ENCODE measurements at regions not wholly inside any gene's neighbourhood (a gene's known extent, or its start where the extent isn't known, plus 50 kb on each side); places are given as distances from the start of the nearest gene placed in this dataset.

GRCh38 chr16:86068722-86069121 is 169.8 kb downstream of the IRF8 start:
- TF ChIP-seq, protein P1, sequence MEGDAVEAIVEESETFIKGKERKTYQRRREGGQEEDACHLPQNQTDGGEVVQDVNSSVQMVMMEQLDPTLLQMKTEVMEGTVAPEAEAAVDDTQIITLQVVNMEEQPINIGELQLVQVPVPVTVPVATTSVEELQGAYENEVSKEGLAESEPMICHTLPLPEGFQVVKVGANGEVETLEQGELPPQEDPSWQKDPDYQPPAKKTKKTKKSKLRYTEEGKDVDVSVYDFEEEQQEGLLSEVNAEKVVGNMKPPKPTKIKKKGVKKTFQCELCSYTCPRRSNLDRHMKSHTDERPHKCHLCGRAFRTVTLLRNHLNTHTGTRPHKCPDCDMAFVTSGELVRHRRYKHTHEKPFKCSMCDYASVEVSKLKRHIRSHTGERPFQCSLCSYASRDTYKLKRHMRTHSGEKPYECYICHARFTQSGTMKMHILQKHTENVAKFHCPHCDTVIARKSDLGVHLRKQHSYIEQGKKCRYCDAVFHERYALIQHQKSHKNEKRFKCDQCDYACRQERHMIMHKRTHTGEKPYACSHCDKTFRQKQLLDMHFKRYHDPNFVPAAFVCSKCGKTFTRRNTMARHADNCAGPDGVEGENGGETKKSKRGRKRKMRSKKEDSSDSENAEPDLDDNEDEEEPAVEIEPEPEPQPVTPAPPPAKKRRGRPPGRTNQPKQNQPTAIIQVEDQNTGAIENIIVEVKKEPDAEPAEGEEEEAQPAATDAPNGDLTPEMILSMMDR (IDR thresholded peaks at IDR 0.05): no peak
- TF ChIP-seq EZH2phosphoT487 (IDR thresholded peaks at IDR 0.05): no peak

Data from neural progenitor cell (in vitro differentiated cells).